Spleen (tissue), 11 donors: ENCODE measurements at regions not wholly inside any gene's neighbourhood (a gene's known extent, or its start where the extent isn't known, plus 50 kb on each side); places are given as distances from the start of the nearest gene placed in this dataset.

ENCODE experiments used
- DNase-seq: peaks from one replicate; pipeline ENCODE4 v3.0.0-alpha.2; 2020
- H3K27ac ChIP-seq, 8 donors: fragments of 200-600 bp; sonication (generic) in 7 of 8; 1 replicate in 4 of 8; 2 replicates in 4 of 8; pipeline versions ENCODE4 v1.5.0 to v1.8.0; 2016 to 2021; ENCODE audit warnings: inconsistent platforms in 4 of 8, mild to moderate bottlenecking in 4 of 8, moderate library complexity in 1 of 8
- H3K27me3 ChIP-seq, 7 donors: fragments of 200-600 bp; sonication (generic) in 6 of 7; replicated peaks in 1 of 7; 1 replicate in 4 of 7; 2 replicates in 3 of 7; pipeline versions ENCODE4 v1.5.0 to v1.8.0; 2016 to 2021; ENCODE audit warnings: inconsistent platforms in 3 of 7, mild to moderate bottlenecking in 1 of 7
- H3K36me3 ChIP-seq, 6 donors: fragments of 200-600 bp; sonication (generic) in 5 of 6; 1 replicate in 4 of 6; 2 replicates in 2 of 6; pipeline versions ENCODE4 v1.5.0 to v1.8.0; 2016 to 2021; ENCODE audit warnings: inconsistent platforms in 2 of 6
- H3K4me1 ChIP-seq, 6 donors: fragments of 200-600 bp; sonication (generic) in 5 of 6; 1 replicate in 3 of 6; 2 replicates in 3 of 6; pipeline versions ENCODE4 v1.5.0 to v1.8.0; 2016 to 2021; ENCODE audit warnings: inconsistent platforms in 3 of 6
- H3K4me3 ChIP-seq, 8 donors: fragments of 200-600 bp; sonication (generic) in 7 of 8; 1 replicate in 4 of 8; 2 replicates in 4 of 8; pipeline versions ENCODE4 v1.5.0 to v1.8.0; 2016 to 2021; ENCODE audit warnings: inconsistent platforms in 4 of 8, mild to moderate bottlenecking in 4 of 8, moderate library complexity in 2 of 8
- H3K9me3 ChIP-seq, 8 donors: fragments of 200-600 bp; sonication (generic) in 7 of 8; 1 replicate in 4 of 8; 2 replicates in 4 of 8; pipeline versions ENCODE4 v1.5.0 to v1.8.0; 2016 to 2021; ENCODE audit warnings: inconsistent platforms in 4 of 8
- POLR2A ChIP-seq, 3 donors: fragments of 450-650 bp; IDR thresholded peaks; one replicate each; pipeline ENCODE4 v1.5.1; 2017; ENCODE audit warnings: antibody characterized with exemption in 3 of 3, mild to moderate bottlenecking in 1 of 3
- POLR2AphosphoS5 ChIP-seq, 3 donors: sonication (generic); formaldehyde crosslinking; IDR thresholded peaks; one replicate each; pipeline ENCODE4 v1.5.1; 2017; ENCODE audit warnings: antibody characterized with exemption in 3 of 3
- WGBS, 5 donors: extraction: QIAGEN DNeasy Blood & Tissue Kit in 3 of 5; methylation state at CpG; one replicate each; pipeline versions ENCODE4 v1.1.5 to v1.1.7; 2013 to 2018; 5-methylcytosine and 5-hydroxymethylcytosine counted together
- intact Hi-C: fragments of 100-400 bp; cut with DNase I; formaldehyde crosslinking; loops from one replicate; pipeline ENCODE4 v1.15.0; 2023; ENCODE audit warnings: low total_unique reads
- TF ChIP-seq, protein P1 (sequence below), 11 experiments: fragments of 200-600 bp in 7 of 11; fragments of 450-650 bp in 4 of 11; sonication (generic) in 4 of 11; IDR thresholded peaks in 8 of 11; conservative IDR thresholded peaks in 3 of 11; 1 replicate in 7 of 11; 2 replicates in 4 of 11; pipeline versions ENCODE4 v1.4.0 to v1.8.0; 2016 to 2021; ENCODE audit warnings: antibody characterized with exemption in 11 of 11, inconsistent platforms in 4 of 11, mild to moderate bottlenecking in 1 of 11
- donor health status: healthy with polysubstance abuse.
- donor health status: DM: no; HTN: no; CAD: no; lungs with moderate emphysema.
- donor health status: DM: no; HTN: no; CAD: no.
- donor health status: Bipolar disorder and iron deficiency.
- donor health status: healthy.
- donor health status: DM: no; HTN: no; CAD: no.
- donor health status: DM: yes; HTN: yes; CAD: no.

DNA sequence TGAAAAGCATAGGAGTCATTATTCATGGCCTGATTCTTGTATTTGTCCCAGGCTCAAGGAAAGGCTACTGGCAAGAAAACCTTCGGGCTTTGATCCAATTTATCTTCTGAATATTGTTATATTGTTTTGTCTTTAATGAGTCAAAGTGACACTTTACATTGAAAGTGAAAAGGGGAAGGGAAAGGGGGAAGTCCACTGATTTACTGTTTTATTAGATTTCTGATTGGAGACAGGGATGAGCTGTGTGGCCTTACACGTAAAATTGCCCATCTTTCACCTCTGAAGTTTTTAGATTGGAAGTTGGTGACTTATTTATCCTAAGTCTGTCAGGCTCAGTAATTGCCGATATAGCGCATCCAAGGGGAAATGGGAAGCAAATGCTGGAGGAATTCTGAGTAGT is 843.8 kb upstream of the LRRTM1 start:
- DNase-seq = no peak
- no peak overlapping the region for H3K4me3 ChIP-seq
- TF ChIP-seq, protein P1, sequence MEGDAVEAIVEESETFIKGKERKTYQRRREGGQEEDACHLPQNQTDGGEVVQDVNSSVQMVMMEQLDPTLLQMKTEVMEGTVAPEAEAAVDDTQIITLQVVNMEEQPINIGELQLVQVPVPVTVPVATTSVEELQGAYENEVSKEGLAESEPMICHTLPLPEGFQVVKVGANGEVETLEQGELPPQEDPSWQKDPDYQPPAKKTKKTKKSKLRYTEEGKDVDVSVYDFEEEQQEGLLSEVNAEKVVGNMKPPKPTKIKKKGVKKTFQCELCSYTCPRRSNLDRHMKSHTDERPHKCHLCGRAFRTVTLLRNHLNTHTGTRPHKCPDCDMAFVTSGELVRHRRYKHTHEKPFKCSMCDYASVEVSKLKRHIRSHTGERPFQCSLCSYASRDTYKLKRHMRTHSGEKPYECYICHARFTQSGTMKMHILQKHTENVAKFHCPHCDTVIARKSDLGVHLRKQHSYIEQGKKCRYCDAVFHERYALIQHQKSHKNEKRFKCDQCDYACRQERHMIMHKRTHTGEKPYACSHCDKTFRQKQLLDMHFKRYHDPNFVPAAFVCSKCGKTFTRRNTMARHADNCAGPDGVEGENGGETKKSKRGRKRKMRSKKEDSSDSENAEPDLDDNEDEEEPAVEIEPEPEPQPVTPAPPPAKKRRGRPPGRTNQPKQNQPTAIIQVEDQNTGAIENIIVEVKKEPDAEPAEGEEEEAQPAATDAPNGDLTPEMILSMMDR (IDR thresholded peaks at IDR 0.05 in 8 of 11, conservative IDR thresholded peaks at IDR 0.05 in 3 of 11) = no peak
- TF ChIP-seq POLR2AphosphoS5 (IDR thresholded peaks at IDR 0.05) = no peak
- TF ChIP-seq POLR2A (IDR thresholded peaks at IDR 0.05) = no peak
- H3K36me3 ChIP-seq = no peaks in the 10 kb centered on the region
- no peak overlapping the region for H3K27ac ChIP-seq
- H3K9me3 ChIP-seq = peaks cover 0 to 41% (median 21%) of the 10 kb centered on the region in 8 donors
- H3K4me1 ChIP-seq = no peaks in the 10 kb centered on the region
- 73 to 78% (median 74%) methylated on average over 4 of the region's 4 CpGs for WGBS, 5 donors
- intact Hi-C loops = no loop called here
- H3K27me3 ChIP-seq = no peaks in the 10 kb centered on the region

DNA sequence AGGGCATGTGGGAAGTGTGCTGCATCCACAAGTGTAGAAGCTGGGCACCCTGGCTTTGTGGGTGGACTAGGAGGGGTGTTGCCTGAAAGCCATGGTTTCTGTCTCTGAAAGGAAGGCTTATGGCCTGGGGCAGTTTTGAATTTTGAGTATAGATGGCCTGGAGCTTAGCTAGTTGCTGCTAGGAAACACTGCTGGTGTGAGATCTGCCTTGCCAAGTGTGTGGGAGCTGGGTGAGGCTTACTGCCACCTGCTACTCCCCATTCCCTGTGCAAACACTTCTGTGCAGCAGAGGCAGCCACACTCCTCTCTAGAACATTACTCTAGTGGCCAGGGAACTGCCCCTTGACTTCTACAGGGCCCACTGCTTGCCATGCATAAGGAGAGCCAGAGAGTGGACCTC is 831.7 kb upstream of the LRRTM1 start:
- no peaks in the 10 kb centered on the region for H3K4me1 ChIP-seq
- no peaks in the 10 kb centered on the region for H3K27me3 ChIP-seq
- H3K9me3 ChIP-seq = peaks cover 0 to 37% (median 23%) of the 10 kb centered on the region in 8 donors
- intact Hi-C loops = no loop called here
- TF ChIP-seq POLR2A (IDR thresholded peaks at IDR 0.05) (no peak), POLR2AphosphoS5 (IDR thresholded peaks at IDR 0.05) (no peak)
- TF ChIP-seq, protein P1 (IDR thresholded peaks at IDR 0.05 in 8 of 11, conservative IDR thresholded peaks at IDR 0.05 in 3 of 11) = no peak
- no peak overlapping the region for H3K27ac ChIP-seq
- H3K4me3 ChIP-seq = no peak overlapping the region
- DNase-seq = no peak
- no peaks in the 10 kb centered on the region for H3K36me3 ChIP-seq

DNA sequence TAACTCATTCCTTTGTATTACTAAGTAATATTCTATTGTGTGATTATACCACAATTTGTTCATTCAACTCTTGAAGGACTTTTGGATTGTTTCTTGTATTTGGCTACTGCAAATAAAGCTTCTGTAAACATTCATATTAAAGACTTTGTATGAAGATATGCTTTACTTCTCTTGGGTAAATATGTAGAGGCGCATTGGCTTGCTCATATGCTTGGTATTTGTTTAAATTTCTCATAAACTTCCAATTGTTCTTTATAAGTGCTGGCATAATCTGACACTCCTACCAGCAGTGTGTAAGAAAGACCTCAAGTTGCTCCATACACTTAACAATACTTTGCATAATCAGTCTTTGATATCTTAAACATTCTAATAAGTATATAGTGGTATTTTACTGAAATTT is 792.8 kb upstream of the LRRTM1 start:
- no peak for DNase-seq
- no peak overlapping the region for H3K4me3 ChIP-seq
- peaks cover 0 to 14% (median 6%) of the 10 kb centered on the region in 8 donors for H3K9me3 ChIP-seq
- no peaks in the 10 kb centered on the region for H3K36me3 ChIP-seq
- H3K27me3 ChIP-seq = no peaks in the 10 kb centered on the region
- no peaks in the 10 kb centered on the region for H3K4me1 ChIP-seq
- no peak overlapping the region for H3K27ac ChIP-seq
- 84 to 100% (median 89%) methylated on average over 1 of the region's 1 CpG for WGBS, 5 donors
- TF ChIP-seq POLR2A (IDR thresholded peaks at IDR 0.05) = no peak
- no peak for TF ChIP-seq POLR2AphosphoS5 (IDR thresholded peaks at IDR 0.05)
- TF ChIP-seq, protein P1 (IDR thresholded peaks at IDR 0.05 in 8 of 11, conservative IDR thresholded peaks at IDR 0.05 in 3 of 11) = no peak
- intact Hi-C loops = no loop called here

DNA sequence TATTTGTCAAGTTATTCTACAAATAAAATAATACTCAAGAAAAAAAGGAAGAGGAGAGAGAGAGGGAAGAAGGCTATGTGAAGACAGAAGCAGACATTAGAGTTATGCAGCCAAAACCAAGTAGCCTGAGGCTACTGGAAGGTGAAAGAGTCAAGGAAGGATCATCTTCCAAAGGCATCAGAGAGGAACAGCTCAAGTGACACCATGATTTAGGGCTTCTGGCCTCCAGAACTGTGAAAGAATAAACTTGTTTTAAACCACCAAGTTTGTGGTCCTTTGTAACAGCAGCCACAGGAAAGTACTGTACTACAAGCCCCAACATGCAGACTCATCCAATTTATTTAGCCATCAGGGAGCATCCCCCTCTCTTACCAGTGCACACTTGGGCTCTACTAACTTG is 788.5 kb upstream of the LRRTM1 start:
- no peak for DNase-seq

More for the DNA sequence above, 788.5 kb upstream of the LRRTM1 start:
- Histone ChIP-seq H3K4me3 (no peak overlapping the region), H3K36me3 (no peaks in the 10 kb centered on the region), H3K27me3 (no peaks in the 10 kb centered on the region), H3K9me3 (peaks cover 0 to 22% (median 6%) of the 10 kb centered on the region in 8 donors), H3K4me1 (no peaks in the 10 kb centered on the region), H3K27ac (no peak overlapping the region)
- intact Hi-C loops = no loop called here
- TF ChIP-seq POLR2AphosphoS5 (IDR thresholded peaks at IDR 0.05) = no peak
- TF ChIP-seq, protein P1 (IDR thresholded peaks at IDR 0.05 in 8 of 11, conservative IDR thresholded peaks at IDR 0.05 in 3 of 11) = no peak
- no peak for TF ChIP-seq POLR2A (IDR thresholded peaks at IDR 0.05)
